H9 (cell line): ENCODE measurements at regions not wholly inside any gene's neighbourhood (a gene's known extent, or its start where the extent isn't known, plus 50 kb on each side); places are given as distances from the start of the nearest gene placed in this dataset.

Source experiments
- DNase-seq: peaks from one replicate; pipeline ENCODE4 v3.0.0-alpha.2; 2017
- H2AFZ ChIP-seq: one replicate; pipeline ENCODE4 v1.6.1; 2013; ENCODE audit warnings: mild to moderate bottlenecking, low read length, control low read depth, moderate library complexity
- H2AK5ac ChIP-seq: 2 replicates; pipeline ENCODE4 v1.6.1; 2013; ENCODE audit warnings: low read length, control low read depth, mixed read lengths; ENCODE audit not compliant: insufficient read length
- H2BK120ac ChIP-seq: one replicate; pipeline ENCODE4 v1.6.1; 2013; ENCODE audit warnings: low read depth, mild to moderate bottlenecking, low read length, control low read depth, inconsistent platforms; ENCODE audit not compliant: poor library complexity, severe bottlenecking
- H2BK12ac ChIP-seq: 2 replicates; pipeline ENCODE4 v1.6.1; 2013; ENCODE audit warnings: low read length, control low read depth, mixed read lengths, low read depth; ENCODE audit not compliant: insufficient read length
- H2BK15ac ChIP-seq: 2 replicates; pipeline ENCODE4 v1.6.1; 2013; ENCODE audit warnings: low read depth, low read length, control low read depth
- H2BK20ac ChIP-seq: one replicate; pipeline ENCODE4 v1.6.1; 2013; ENCODE audit warnings: low read depth, mild to moderate bottlenecking, low read length, control low read depth, inconsistent platforms; ENCODE audit not compliant: poor library complexity, severe bottlenecking
- H2BK5ac ChIP-seq: 2 replicates; pipeline ENCODE4 v1.6.1; 2013; ENCODE audit warnings: low read length, control low read depth, mixed read lengths; ENCODE audit not compliant: insufficient read length
- H3K14ac ChIP-seq: 2 replicates; pipeline ENCODE4 v1.6.1; 2013; ENCODE audit warnings: low read length, control low read depth; ENCODE audit not compliant: insufficient read depth
- H3K18ac ChIP-seq: 2 replicates; pipeline ENCODE4 v1.6.1; 2013; ENCODE audit warnings: low read depth, mild to moderate bottlenecking, mixed read lengths, low read length, control low read depth; ENCODE audit not compliant: insufficient read length
- H3K23ac ChIP-seq: 2 replicates; pipeline ENCODE4 v1.6.1; 2013; ENCODE audit warnings: low read length, control low read depth, mixed read lengths, low read depth; ENCODE audit not compliant: insufficient read length
- H3K23me2 ChIP-seq: 2 replicates; pipeline ENCODE4 v1.6.1; 2013; ENCODE audit warnings: low read depth, mild to moderate bottlenecking, mixed read lengths, low read length, control low read depth; ENCODE audit not compliant: insufficient read length, poor library complexity, severe bottlenecking
- H3K27ac ChIP-seq: 2 replicates; pipeline ENCODE4 v1.5.1; 2013; ENCODE audit warnings: low read length, control low read depth, mixed read lengths, low read depth; ENCODE audit not compliant: insufficient read length
- H3K27me3 ChIP-seq: 2 replicates; pipeline ENCODE4 v1.6.1; 2013; ENCODE audit warnings: low read length, control low read depth, inconsistent platforms; ENCODE audit not compliant: insufficient read depth
- H3K4ac ChIP-seq: 2 replicates; pipeline ENCODE4 v1.6.1; 2013; ENCODE audit warnings: low read depth, mild to moderate bottlenecking, control low read depth, inconsistent platforms, low read length, moderate library complexity
- H3K4me1 ChIP-seq: 2 replicates; pipeline ENCODE4 v1.6.1; 2013; ENCODE audit warnings: low read length, control low read depth, inconsistent platforms; ENCODE audit not compliant: insufficient read depth
- H3K4me2 ChIP-seq: 2 replicates; pipeline ENCODE4 v1.6.1; 2013; ENCODE audit warnings: low read length, control low read depth, mixed read lengths; ENCODE audit not compliant: insufficient read length, insufficient read depth
- H3K56ac ChIP-seq: 2 replicates; pipeline ENCODE4 v1.6.1; 2013; ENCODE audit warnings: low read depth, mild to moderate bottlenecking, mixed read lengths, low read length, control low read depth; ENCODE audit not compliant: insufficient read length
- H3K79me1 ChIP-seq: 2 replicates; pipeline ENCODE4 v1.6.1; 2013; ENCODE audit warnings: low read depth, mild to moderate bottlenecking, moderate library complexity, low read length, control low read depth, inconsistent platforms; ENCODE audit not compliant: insufficient read depth, poor library complexity, severe bottlenecking
- H3K79me2 ChIP-seq: 2 replicates; pipeline ENCODE4 v1.6.1; 2013; ENCODE audit warnings: low read length, control low read depth, inconsistent platforms; ENCODE audit not compliant: insufficient read depth
- H3K9ac ChIP-seq: 2 replicates; pipeline ENCODE4 v1.6.1; 2013; ENCODE audit warnings: low read length, control low read depth, mixed read lengths; ENCODE audit not compliant: insufficient read length; ENCODE audit errors: extremely low read depth
- H3K9me3 ChIP-seq: one replicate; pipeline ENCODE4 v1.6.1; 2013; ENCODE audit warnings: low read depth, low read length, inconsistent platforms; ENCODE audit not compliant: control insufficient read depth
- H3T11ph ChIP-seq: one replicate; pipeline ENCODE4 v1.6.1; 2013; ENCODE audit warnings: mild to moderate bottlenecking, low read length, control low read depth, inconsistent platforms
- H4K20me1 ChIP-seq: one replicate; pipeline ENCODE4 v1.6.1; 2013; ENCODE audit not compliant: control insufficient read depth, insufficient read length, insufficient read depth
- H4K5ac ChIP-seq: 2 replicates; pipeline ENCODE4 v1.6.1; 2013; ENCODE audit warnings: low read depth, mild to moderate bottlenecking, mixed read lengths, low read length, control low read depth; ENCODE audit not compliant: insufficient read length
- H4K8ac ChIP-seq: replicated peaks from 2 replicates; pipeline ENCODE4 v1.6.1; 2013; ENCODE audit warnings: low read length, control low read depth, mixed read lengths, low read depth; ENCODE audit not compliant: insufficient read length
- H4K91ac ChIP-seq: 2 replicates; pipeline ENCODE4 v1.6.1; 2013; ENCODE audit warnings: low read depth, mild to moderate bottlenecking, moderate library complexity, mixed read lengths, low read length, control low read depth; ENCODE audit not compliant: insufficient read length
- H3K27ac Mint-ChIP-seq, 3 experiments: 2 replicates in 2 of 3; 3 replicates in 1 of 3; pipeline ENCODE4 v1.8.0; 2020 to 2021; ENCODE audit warnings: mixed read lengths in 3 of 3, mild to moderate bottlenecking in 1 of 3, moderate library complexity in 1 of 3
- H3K27me3 Mint-ChIP-seq: 2 replicates; pipeline ENCODE4 v1.8.0; 2021; ENCODE audit warnings: low read depth, mild to moderate bottlenecking, moderate library complexity, mixed read lengths
- H3K36me3 Mint-ChIP-seq, 3 experiments: 2 replicates in 2 of 3; 3 replicates in 1 of 3; pipeline ENCODE4 v1.8.0; 2020 to 2021; ENCODE audit warnings: low read depth in 3 of 3, mixed read lengths in 3 of 3; ENCODE audit not compliant: insufficient read depth in 1 of 3
- H3K4me1 Mint-ChIP-seq, 2 experiments: 2 replicates each; pipeline ENCODE4 v1.8.0; 2020; ENCODE audit warnings: mixed read lengths in 2 of 2
- H3K4me3 Mint-ChIP-seq, 2 experiments: 2 replicates in 1 of 2; 3 replicates in 1 of 2; pipeline ENCODE4 v1.8.0; 2020 to 2021; ENCODE audit warnings: mild to moderate bottlenecking in 2 of 2, mixed read lengths in 2 of 2, moderate library complexity in 1 of 2
- H3K9me3 Mint-ChIP-seq, 2 experiments: 2 replicates in 1 of 2; 3 replicates in 1 of 2; pipeline ENCODE4 v1.8.0; 2020; ENCODE audit warnings: mild to moderate bottlenecking in 2 of 2, mixed read lengths in 2 of 2, moderate library complexity in 1 of 2
- TF ChIP-seq, protein P1 (sequence below): fragments of 200-600 bp; sonication (generic); conservative IDR thresholded peaks from 3 replicates; pipeline ENCODE4 v1.8.0; 2021; ENCODE audit warnings: antibody characterized with exemption, mild to moderate bottlenecking

DNA sequence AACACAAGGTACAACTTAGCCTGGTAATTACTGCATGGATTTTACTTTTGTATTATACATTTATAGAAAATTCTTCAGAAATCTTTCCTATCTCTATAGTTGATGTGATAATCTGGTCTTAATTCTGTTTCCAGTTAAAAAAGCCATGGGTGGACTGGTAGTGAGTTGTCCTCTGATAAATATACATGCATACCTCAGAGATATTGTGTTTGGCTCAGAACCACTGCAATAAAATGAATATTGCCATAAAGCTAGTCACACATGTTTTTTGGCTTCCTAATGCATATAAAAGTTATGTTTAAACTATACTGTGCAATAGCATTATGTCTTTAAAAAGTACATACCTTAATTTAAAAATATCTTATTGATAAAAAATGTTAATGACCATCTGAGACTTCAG, 708.6 kb upstream of the MARCKS start:
- H3K27ac ChIP-seq = no peak overlapping the region
- no peak overlapping the region for H3K9ac ChIP-seq
- H3K4me1 ChIP-seq = no peaks in the 10 kb centered on the region
- Mint-ChIP-seq H3K4me3 (no peak overlapping the region), H3K9me3 (peaks cover 0 to 3% of the 10 kb centered on the region in 2 experiments; a peak in 2 of 5 replicates), H3K27ac (no peak overlapping the region), H3K36me3 (no peaks in the 10 kb centered on the region; a peak in 1 of 7 replicates), H3K4me1 (no peaks in the 10 kb centered on the region), H3K27me3 (no peaks in the 10 kb centered on the region)
- H3T11ph ChIP-seq = no peak overlapping the region
- no peak overlapping the region for H2BK15ac ChIP-seq
- H4K91ac ChIP-seq = no peak overlapping the region
- TF ChIP-seq, protein P1, sequence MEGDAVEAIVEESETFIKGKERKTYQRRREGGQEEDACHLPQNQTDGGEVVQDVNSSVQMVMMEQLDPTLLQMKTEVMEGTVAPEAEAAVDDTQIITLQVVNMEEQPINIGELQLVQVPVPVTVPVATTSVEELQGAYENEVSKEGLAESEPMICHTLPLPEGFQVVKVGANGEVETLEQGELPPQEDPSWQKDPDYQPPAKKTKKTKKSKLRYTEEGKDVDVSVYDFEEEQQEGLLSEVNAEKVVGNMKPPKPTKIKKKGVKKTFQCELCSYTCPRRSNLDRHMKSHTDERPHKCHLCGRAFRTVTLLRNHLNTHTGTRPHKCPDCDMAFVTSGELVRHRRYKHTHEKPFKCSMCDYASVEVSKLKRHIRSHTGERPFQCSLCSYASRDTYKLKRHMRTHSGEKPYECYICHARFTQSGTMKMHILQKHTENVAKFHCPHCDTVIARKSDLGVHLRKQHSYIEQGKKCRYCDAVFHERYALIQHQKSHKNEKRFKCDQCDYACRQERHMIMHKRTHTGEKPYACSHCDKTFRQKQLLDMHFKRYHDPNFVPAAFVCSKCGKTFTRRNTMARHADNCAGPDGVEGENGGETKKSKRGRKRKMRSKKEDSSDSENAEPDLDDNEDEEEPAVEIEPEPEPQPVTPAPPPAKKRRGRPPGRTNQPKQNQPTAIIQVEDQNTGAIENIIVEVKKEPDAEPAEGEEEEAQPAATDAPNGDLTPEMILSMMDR = no peak
- no peak overlapping the region for H3K23ac ChIP-seq
- H3K56ac ChIP-seq = no peak overlapping the region
- no peaks in the 10 kb centered on the region for H3K23me2 ChIP-seq
- no peak overlapping the region for H4K8ac ChIP-seq
- no peak overlapping the region for H2AFZ ChIP-seq
- H2BK5ac ChIP-seq = no peak overlapping the region
- H3K79me2 ChIP-seq = no peaks in the 10 kb centered on the region
- no peaks in the 10 kb centered on the region for H3K9me3 ChIP-seq
- no peaks in the 10 kb centered on the region for H3K27me3 ChIP-seq
- no peak overlapping the region for H3K4me2 ChIP-seq
- H3K14ac ChIP-seq = no peak overlapping the region
- no peak overlapping the region for H2BK12ac ChIP-seq
- H2BK20ac ChIP-seq = no peak overlapping the region
- H3K79me1 ChIP-seq = no peaks in the 10 kb centered on the region
- H3K4ac ChIP-seq = no peak overlapping the region
- H4K20me1 ChIP-seq = no peaks in the 10 kb centered on the region
- no peak overlapping the region for H2BK120ac ChIP-seq
- H2AK5ac ChIP-seq = no peak overlapping the region
- no peak overlapping the region for H4K5ac ChIP-seq
- no peak overlapping the region for H3K18ac ChIP-seq
- DNase-seq = no peak
